A673 (cell line): ENCODE measurements at regions not wholly inside any gene's neighbourhood (a gene's known extent, or its start where the extent isn't known, plus 50 kb on each side); places are given as distances from the start of the nearest gene placed in this dataset.

Experiments used
- BruUV-seq: library from RNA; stranded (reverse); fragments of 400-500 nt; replicated peaks from 2 replicates; lab custom pipeline; 2021; lab: Mats Ljungman, UMichigan
- CTCF ChIA-PET: fragments of 300-600 bp; sonication (Branson Sonifier 250); formaldehyde crosslinking; loops from one replicate; lab custom pipeline; 2022; ENCODE audit warnings: antibody characterized with exemption; lab: Charles Lee
- POLR2A ChIA-PET: fragments of 300-600 bp; sonication (Branson Sonifier 250); formaldehyde crosslinking; loops from one replicate; lab custom pipeline; 2022; ENCODE audit warnings: antibody characterized with exemption; ENCODE audit not compliant: low non-redundant PET; lab: Charles Lee
- DNase-seq: peaks from one replicate; pipeline ENCODE4 v3.0.0-alpha.2; 2015; ENCODE audit warnings: low spot score
- H3K27ac ChIP-seq: fragments of 200-600 bp; sonication (generic); 2 replicates; pipeline ENCODE4 v1.5.1; 2016; ENCODE audit warnings: mixed run types, low read depth, mild to moderate bottlenecking, mixed read lengths, antibody characterized with exemption, low read length; ENCODE audit not compliant: poor library complexity, severe bottlenecking
- H3K27me3 ChIP-seq: fragments of 200-600 bp; sonication (generic); replicated peaks from 2 replicates; pipeline ENCODE4 v1.6.1; 2017; ENCODE audit warnings: mixed run types, low read depth, mild to moderate bottlenecking, mixed read lengths, antibody characterized with exemption, low read length; ENCODE audit not compliant: insufficient read depth, poor library complexity
- H3K36me3 ChIP-seq: fragments of 200-600 bp; sonication (generic); 2 replicates; pipeline ENCODE4 v1.6.1; 2016; ENCODE audit warnings: mixed run types, mild to moderate bottlenecking, mixed read lengths, antibody characterized with exemption, low read length; ENCODE audit not compliant: insufficient read depth, poor library complexity, severe bottlenecking
- H3K4me1 ChIP-seq: fragments of 200-600 bp; sonication (generic); 2 replicates; pipeline ENCODE4 v1.6.1; 2017; ENCODE audit warnings: mixed run types, mild to moderate bottlenecking, mixed read lengths, antibody characterized with exemption, low read length; ENCODE audit not compliant: insufficient read depth, poor library complexity, severe bottlenecking
- H3K4me3 ChIP-seq: fragments of 200-600 bp; sonication (generic); 2 replicates; pipeline ENCODE4 v1.5.1; 2016; ENCODE audit warnings: low read depth, mixed run types, mild to moderate bottlenecking, mixed read lengths, low read length; ENCODE audit not compliant: poor library complexity, severe bottlenecking
- H3K9me3 ChIP-seq: fragments of 200-600 bp; sonication (generic); 2 replicates; pipeline ENCODE4 v1.6.1; 2016; ENCODE audit warnings: mixed run types, low read depth, mild to moderate bottlenecking, mixed read lengths, antibody characterized with exemption, low read length; ENCODE audit not compliant: poor library complexity, severe bottlenecking
- CTCF ChIP-seq: fragments of 300-800, 200-600 bp; sonication (generic); conservative IDR thresholded peaks from 2 replicates; pipeline ENCODE4 v1.5.1; 2017; ENCODE audit warnings: low read depth, mild to moderate bottlenecking, antibody characterized with exemption, low read length, moderate library complexity, mixed read lengths
- EZH2 ChIP-seq: fragments of 200-600 bp; sonication (generic); IDR thresholded peaks from 2 replicates; pipeline ENCODE4 v1.6.1; 2017; ENCODE audit warnings: borderline replicate concordance, low read depth, mild to moderate bottlenecking, mixed read lengths, antibody characterized with exemption, low read length; ENCODE audit not compliant: poor library complexity, severe bottlenecking
- intact Hi-C: fragments of 100-400 bp; cut with micrococcal nuclease; formaldehyde crosslinking; loops from one replicate; pipeline ENCODE4 v1.10.0; 2022; ENCODE audit not compliant: unreplicated experiment

- TF ChIP-seq EZH2 = no peak
- no peak for TF ChIP-seq CTCF
- CTCF ChIA-PET = no interaction called here
- Histone ChIP-seq H3K9me3 (no peaks in the 10 kb centered on the region), H3K36me3 (no peaks in the 10 kb centered on the region), H3K27ac (no peak overlapping the region), H3K4me1 (no peaks in the 10 kb centered on the region), H3K4me3 (no peak overlapping the region), H3K27me3 (no peaks in the 10 kb centered on the region)
- no peak for DNase-seq
- POLR2A ChIA-PET = no interaction called here
- no TSS peak for BruUV-seq
- intact Hi-C loops = no loop called here
Measured at GRCh38 chr4:26132858-26133257, 188.0 kb upstream of the RBPJ start.

- H3K9me3 ChIP-seq = no peaks in the 10 kb centered on the region
- no peaks in the 10 kb centered on the region for H3K27me3 ChIP-seq
- intact Hi-C loops = no loop called here
- TF ChIP-seq CTCF (no peak), EZH2 (no peak)
- no peak for DNase-seq
- no peaks in the 10 kb centered on the region for H3K4me1 ChIP-seq
- BruUV-seq = no TSS peak
- H3K36me3 ChIP-seq = no peaks in the 10 kb centered on the region
- CTCF ChIA-PET = no interaction called here
- POLR2A ChIA-PET = no interaction called here
- H3K27ac ChIP-seq = no peak overlapping the region
- H3K4me3 ChIP-seq = no peak overlapping the region
Measured at GRCh38 chr4:26133840-26134239, 187.0 kb upstream of the RBPJ start.

- ChIA-PET POLR2A (interaction anchor here (0.5 kb wide), 1 partner anchor 121 kb away, joined by 9 read pairs; no protein-coding TSS in a partner anchor), CTCF (no interaction called here)
- Histone ChIP-seq H3K36me3 (no peaks in the 10 kb centered on the region), H3K4me1 (no peaks in the 10 kb centered on the region), H3K9me3 (no peaks in the 10 kb centered on the region), H3K27me3 (no peaks in the 10 kb centered on the region), H3K4me3 (no peak overlapping the region), H3K27ac (no peak overlapping the region)
- TF ChIP-seq CTCF = no peak
- TF ChIP-seq EZH2 = no peak
- intact Hi-C loops = no loop called here
- no TSS peak for BruUV-seq
- no peak for DNase-seq
Measured at GRCh38 chr4:26135331-26135730, 185.5 kb upstream of the RBPJ start.
